ENCODE measurements at regions not wholly inside any gene's neighbourhood (a gene's known extent, or its start where the extent isn't known, plus 50 kb on each side); places are given as distances from the start of the nearest gene placed in this dataset.

- Histone ChIP-seq H3K14ac (ENCODE audit: low read length) (no peak overlapping the region), H2BK120ac (ENCODE audit: insufficient read depth, low read length, poor library complexity) (peak overlapping the region; percentile 27), H3K9ac (ENCODE audit: low read length) (no peak overlapping the region), H4K12ac (ENCODE audit: low read depth, low read length) (no peak overlapping the region), H3K23ac (ENCODE audit: low read length) (no peak overlapping the region), H3K4me3 (ENCODE audit: low read depth, low read length) (no peak overlapping the region), H3K4me2 (ENCODE audit: low read length) (no peak overlapping the region), H2AK5ac (ENCODE audit: low read length) (peak overlapping the region; percentile 53), H4K8ac (ENCODE audit: low read depth, low read length) (no peak overlapping the region), H3K27ac (ENCODE audit: low read depth, low read length) (no peak overlapping the region), H3K18ac (ENCODE audit: low read length) (no peak overlapping the region), H2AFZ (ENCODE audit: insufficient read depth, low read length, poor library complexity) (no peak overlapping the region), H3K4me1 (ENCODE audit: control insufficient read depth in 1 of 2, insufficient read depth in 2 of 2, low read length in 2 of 2) (peaks cover 11 to 18% of the 10 kb centered on the region in 2 experiments), H3K36me3 (ENCODE audit: control insufficient read depth in 1 of 2, insufficient read depth in 2 of 2, low read length in 2 of 2) (no peaks in the 10 kb centered on the region), H3K27me3 (ENCODE audit: insufficient read depth, low read length) (no peaks in the 10 kb centered on the region), H3K4ac (ENCODE audit: low read depth, low read length) (no peak overlapping the region), H3K79me1 (ENCODE audit: low read length) (peaks cover 7% of the 10 kb centered on the region), H3K9me3 (ENCODE audit: insufficient read depth, low read depth, low read length) (no peaks in the 10 kb centered on the region), H3K79me2 (ENCODE audit: control insufficient read depth, insufficient read depth, low read length, poor library complexity) (peaks cover 5% of the 10 kb centered on the region), H2BK5ac (ENCODE audit: low read depth, low read length, poor library complexity) (no peak overlapping the region), H4K91ac (ENCODE audit: low read depth, low read length) (no peak overlapping the region), H2BK12ac (ENCODE audit: low read length) (no peak overlapping the region)
- no CpG with 5 or more reads among the region's 3 CpGs for WGBS (ENCODE audit: extremely low coverage, insufficient coverage, insufficient read length)
- DNase-seq, result peak in 1 of 2 donors; percentile 42
Observed at GRCh38 chr2:62297624-62298010, 101.7 kb downstream of the B3GNT2 start.

GRCh38 chr2:62296832-62297623 is 101.1 kb downstream of the B3GNT2 start:
- H2AFZ ChIP-seq (ENCODE audit: insufficient read depth, low read length, poor library complexity), result no peak overlapping the region
- H3K18ac ChIP-seq (ENCODE audit: low read length), result no peak overlapping the region
- peak overlapping the region; percentile 60 for H2AK5ac ChIP-seq (ENCODE audit: low read length)
- H4K8ac ChIP-seq (ENCODE audit: low read depth, low read length), result no peak overlapping the region
- no peak overlapping the region for H3K14ac ChIP-seq (ENCODE audit: low read length)
- peaks cover 7% of the 10 kb centered on the region for H3K79me1 ChIP-seq (ENCODE audit: low read length)
- H2BK5ac ChIP-seq (ENCODE audit: low read depth, low read length, poor library complexity), result no peak overlapping the region
- peaks cover 5% of the 10 kb centered on the region for H3K79me2 ChIP-seq (ENCODE audit: control insufficient read depth, insufficient read depth, low read length, poor library complexity)
- H4K91ac ChIP-seq (ENCODE audit: low read depth, low read length), result no peak overlapping the region
- peak overlapping the region; percentile 27 for H2BK120ac ChIP-seq (ENCODE audit: insufficient read depth, low read length, poor library complexity)
- no peak overlapping the region for H2BK12ac ChIP-seq (ENCODE audit: low read length)
- no peak for DNase-seq
- no peaks in the 10 kb centered on the region for H3K27me3 ChIP-seq (ENCODE audit: insufficient read depth, low read length)
- no peaks in the 10 kb centered on the region for H3K36me3 ChIP-seq (ENCODE audit: control insufficient read depth in 1 of 2, insufficient read depth in 2 of 2, low read length in 2 of 2)
- no peak overlapping the region for H3K9ac ChIP-seq (ENCODE audit: low read length)
- no peak overlapping the region for H3K4me3 ChIP-seq (ENCODE audit: low read depth, low read length)
- no peak overlapping the region for H3K23ac ChIP-seq (ENCODE audit: low read length)
- H3K9me3 ChIP-seq (ENCODE audit: insufficient read depth, low read depth, low read length), result no peaks in the 10 kb centered on the region
- H3K4ac ChIP-seq (ENCODE audit: low read depth, low read length), result no peak overlapping the region
- H3K4me1 ChIP-seq (ENCODE audit: control insufficient read depth in 1 of 2, insufficient read depth in 2 of 2, low read length in 2 of 2), result peaks cover 11 to 18% of the 10 kb centered on the region in 2 experiments
- no peak overlapping the region for H4K12ac ChIP-seq (ENCODE audit: low read depth, low read length)
- WGBS (ENCODE audit: extremely low coverage, insufficient coverage, insufficient read length), result no CpG with 5 or more reads among the region's 8 CpGs
- H3K27ac ChIP-seq (ENCODE audit: low read depth, low read length), result no peak overlapping the region
- H3K4me2 ChIP-seq (ENCODE audit: low read length), result no peak overlapping the region

GRCh38 chr2:62296034-62296831 is 100.3 kb downstream of the B3GNT2 start:
- Histone ChIP-seq H4K91ac (ENCODE audit: low read depth, low read length) (no peak overlapping the region), H3K27me3 (ENCODE audit: insufficient read depth, low read length) (no peaks in the 10 kb centered on the region), H2AK5ac (ENCODE audit: low read length) (no peak overlapping the region), H3K79me2 (ENCODE audit: control insufficient read depth, insufficient read depth, low read length, poor library complexity) (peaks cover 5% of the 10 kb centered on the region), H4K8ac (ENCODE audit: low read depth, low read length) (no peak overlapping the region), H3K4me3 (ENCODE audit: low read depth, low read length) (no peak overlapping the region), H3K4me2 (ENCODE audit: low read length) (no peak overlapping the region), H3K27ac (ENCODE audit: low read depth, low read length) (no peak overlapping the region), H3K79me1 (ENCODE audit: low read length) (peaks cover 7% of the 10 kb centered on the region), H3K23ac (ENCODE audit: low read length) (no peak overlapping the region), H4K12ac (ENCODE audit: low read depth, low read length) (no peak overlapping the region), H3K4me1 (ENCODE audit: control insufficient read depth in 1 of 2, insufficient read depth in 2 of 2, low read length in 2 of 2) (peaks cover 11 to 18% of the 10 kb centered on the region in 2 experiments), H3K9ac (ENCODE audit: low read length) (no peak overlapping the region), H2BK120ac (ENCODE audit: insufficient read depth, low read length, poor library complexity) (no peak overlapping the region), H2AFZ (ENCODE audit: insufficient read depth, low read length, poor library complexity) (no peak overlapping the region), H3K18ac (ENCODE audit: low read length) (no peak overlapping the region), H2BK12ac (ENCODE audit: low read length) (peak overlapping the region; percentile 62), H3K4ac (ENCODE audit: low read depth, low read length) (no peak overlapping the region), H3K9me3 (ENCODE audit: insufficient read depth, low read depth, low read length) (no peaks in the 10 kb centered on the region), H3K14ac (ENCODE audit: low read length) (no peak overlapping the region), H3K36me3 (ENCODE audit: control insufficient read depth in 1 of 2, insufficient read depth in 2 of 2, low read length in 2 of 2) (no peaks in the 10 kb centered on the region), H2BK5ac (ENCODE audit: low read depth, low read length, poor library complexity) (no peak overlapping the region)
- WGBS (ENCODE audit: extremely low coverage, insufficient coverage, insufficient read length), result no CpG with 5 or more reads among the region's 19 CpGs
- DNase-seq, result no peak

GRCh38 chr2:62293490-62294271 is 97.8 kb downstream of the B3GNT2 start:
- H3K27me3 ChIP-seq (ENCODE audit: insufficient read depth, low read length), result no peaks in the 10 kb centered on the region
- WGBS (ENCODE audit: extremely low coverage, insufficient coverage, insufficient read length), result no CpG with 5 or more reads among the region's 18 CpGs
- H4K8ac ChIP-seq (ENCODE audit: low read depth, low read length), result peak overlapping the region; percentile 85

More at GRCh38 chr2:62293490-62294271, 97.8 kb downstream of the B3GNT2 start:
- H3K9ac ChIP-seq (ENCODE audit: low read length), result no peak overlapping the region
- peak overlapping the region; percentile 61 for H4K12ac ChIP-seq (ENCODE audit: low read depth, low read length)
- H3K9me3 ChIP-seq (ENCODE audit: insufficient read depth, low read depth, low read length), result no peaks in the 10 kb centered on the region
- H3K4me2 ChIP-seq (ENCODE audit: low read length), result no peak overlapping the region
- H3K14ac ChIP-seq (ENCODE audit: low read length), result peak overlapping the region; percentile 90
- peak overlapping the region; percentile 49 for H2BK5ac ChIP-seq (ENCODE audit: low read depth, low read length, poor library complexity)
- H3K23ac ChIP-seq (ENCODE audit: low read length), result no peak overlapping the region
- peak overlapping the region; percentile 74 for H3K18ac ChIP-seq (ENCODE audit: low read length)
- H2BK12ac ChIP-seq (ENCODE audit: low read length), result peak overlapping the region; percentile 96
- H3K27ac ChIP-seq (ENCODE audit: low read depth, low read length), result peak overlapping the region; percentile 48
- peaks cover 5% of the 10 kb centered on the region for H3K79me2 ChIP-seq (ENCODE audit: control insufficient read depth, insufficient read depth, low read length, poor library complexity)
- H3K4me1 ChIP-seq (ENCODE audit: control insufficient read depth in 1 of 2, insufficient read depth in 2 of 2, low read length in 2 of 2), result peaks cover 11 to 18% of the 10 kb centered on the region in 2 experiments
- no peaks in the 10 kb centered on the region for H3K36me3 ChIP-seq (ENCODE audit: control insufficient read depth in 1 of 2, insufficient read depth in 2 of 2, low read length in 2 of 2)
- H2AFZ ChIP-seq (ENCODE audit: insufficient read depth, low read length, poor library complexity), result peak overlapping the region; percentile 82
- H2AK5ac ChIP-seq (ENCODE audit: low read length), result peak overlapping the region; percentile 90
- H4K91ac ChIP-seq (ENCODE audit: low read depth, low read length), result peak overlapping the region; percentile 93
- DNase-seq, result peak; percentile 73 to 74
- peak overlapping the region; percentile 91 for H2BK120ac ChIP-seq (ENCODE audit: insufficient read depth, low read length, poor library complexity)
- peaks cover 7% of the 10 kb centered on the region for H3K79me1 ChIP-seq (ENCODE audit: low read length)
- peak overlapping the region; percentile 34 for H3K4ac ChIP-seq (ENCODE audit: low read depth, low read length)
- no peak overlapping the region for H3K4me3 ChIP-seq (ENCODE audit: low read depth, low read length)

Data from trophoblast cell (in vitro differentiated cells and primary cell).